GM12873 (cell line): ENCODE measurements at regions not wholly inside any gene's neighbourhood (a gene's known extent, or its start where the extent isn't known, plus 50 kb on each side); places are given as distances from the start of the nearest gene placed in this dataset.

Source experiments
- CTCF ChIP-seq: IDR thresholded peaks from 2 replicates; pipeline ENCODE4 v1.5.1; 2012; ENCODE audit warnings: low read depth, mild to moderate bottlenecking, moderate library complexity, low read length, control low read depth; ENCODE audit not compliant: insufficient read depth; ENCODE audit errors: missing control alignments

GRCh38 chr6:140988780-140989179 lies 1143.9 kb upstream of the GJE1 start:
- TF ChIP-seq CTCF, result no peak

GRCh38 chr6:140987364-140988155 lies 1145.2 kb upstream of the GJE1 start:
- TF ChIP-seq CTCF, result no peak

- TF ChIP-seq CTCF, result no peak
Observed at GRCh38 chr6:140985679-140986275, 1146.9 kb upstream of the GJE1 start.

- no peak for TF ChIP-seq CTCF
Observed at GRCh38 chr6:140980265-140980887, 1152.3 kb upstream of the GJE1 start.

- no peak for TF ChIP-seq CTCF
Observed at GRCh38 chr6:140979642-140980091, 1153.1 kb upstream of the GJE1 start.

- TF ChIP-seq CTCF, result no peak
Observed at GRCh38 chr6:140977403-140977802, 1155.3 kb upstream of the GJE1 start.

- TF ChIP-seq CTCF, result no peak
Observed at GRCh38 chr6:140976806-140977205, 1155.9 kb upstream of the GJE1 start.
